T-helper 1 cell (primary cell): ENCODE measurements at regions not wholly inside any gene's neighbourhood (a gene's known extent, or its start where the extent isn't known, plus 50 kb on each side); places are given as distances from the start of the nearest gene placed in this dataset.
"Not testable (repeated sequence)": the region's sequence is repeated elsewhere in the genome, so short reads cannot be mapped to it uniquely, and the experiment has no call there.

Source experiments
- DNase-seq, 5 donors: peaks; one replicate each; pipeline ENCODE4 v3.0.0-alpha.2; 2012 to 2020

GRCh38 chr1:214715126-214715525 lies 112.1 kb downstream of the CENPF start:
- DNase-seq = no peak

- no peak for DNase-seq
Observed at GRCh38 chr1:214717351-214717750, 114.4 kb downstream of the CENPF start.

GRCh38 chr1:214718724-214719123 lies 115.7 kb downstream of the CENPF start:
- DNase-seq = no peak

GRCh38 chr1:214719207-214719606 lies 116.2 kb downstream of the CENPF start:
- DNase-seq = no peak

- DNase-seq = no peak
Observed at GRCh38 chr1:214720561-214720960, 117.6 kb downstream of the CENPF start.

- DNase-seq = no peak
Observed at GRCh38 chr1:214727274-214727673, 124.3 kb downstream of the CENPF start.

- DNase-seq = no peak
Observed at GRCh38 chr1:214739621-214740238, 136.7 kb downstream of the CENPF start.

- no peak for DNase-seq
Observed at GRCh38 chr1:214740471-214740870, 137.5 kb downstream of the CENPF start.

- no peak for DNase-seq
Observed at GRCh38 chr1:214747050-214747635, 144.1 kb downstream of the CENPF start.

GRCh38 chr1:214753236-214753852 lies 150.3 kb downstream of the CENPF start:
- no peak for DNase-seq

- no peak for DNase-seq
Observed at GRCh38 chr1:214761030-214761429, 158.0 kb downstream of the CENPF start.

- no peak for DNase-seq
Observed at GRCh38 chr1:214762902-214763301, 159.9 kb downstream of the CENPF start.

- DNase-seq = no peak
Observed at GRCh38 chr1:214764502-214764901, 161.5 kb downstream of the CENPF start.

GRCh38 chr1:214767221-214767620 lies 164.2 kb downstream of the CENPF start:
- no peak for DNase-seq

GRCh38 chr1:214769666-214770065 lies 166.7 kb downstream of the CENPF start:
- not testable (repeated sequence) for DNase-seq

GRCh38 chr1:214777364-214777763 lies 174.4 kb downstream of the CENPF start:
- no peak for DNase-seq

GRCh38 chr1:214791961-214792360 lies 189.0 kb downstream of the CENPF start:
- no peak for DNase-seq

GRCh38 chr1:214792527-214793186 lies 189.7 kb downstream of the CENPF start:
- DNase-seq = no peak

- no peak for DNase-seq
Observed at GRCh38 chr1:214793708-214794107, 190.7 kb downstream of the CENPF start.

GRCh38 chr1:214801191-214801590 lies 198.2 kb downstream of the CENPF start:
- DNase-seq = no peak

GRCh38 chr1:214808845-214809460 lies 206.0 kb downstream of the CENPF start:
- DNase-seq = no peak

- no peak for DNase-seq
Observed at GRCh38 chr1:214816603-214817002, 213.6 kb downstream of the CENPF start.
